NCI-H82 treated with DMSO at 0.1 percent for 48 hours (cell line): ENCODE measurements at regions not wholly inside any gene's neighbourhood (a gene's known extent, or its start where the extent isn't known, plus 50 kb on each side); places are given as distances from the start of the nearest gene placed in this dataset.

Experiments
- DNase-seq: peaks from one replicate; lab custom pipeline; 2025; ENCODE audit not compliant: unreplicated experiment; lab: John Stamatoyannopoulos, UW

- DNase-seq = no peak
These were observed 446.6 kb downstream of the ANKRD7 start for GRCh38 chr7:118671149-118671548.

- DNase-seq = no peak
These were observed 460.3 kb downstream of the ANKRD7 start for GRCh38 chr7:118684796-118685195.

DNA sequence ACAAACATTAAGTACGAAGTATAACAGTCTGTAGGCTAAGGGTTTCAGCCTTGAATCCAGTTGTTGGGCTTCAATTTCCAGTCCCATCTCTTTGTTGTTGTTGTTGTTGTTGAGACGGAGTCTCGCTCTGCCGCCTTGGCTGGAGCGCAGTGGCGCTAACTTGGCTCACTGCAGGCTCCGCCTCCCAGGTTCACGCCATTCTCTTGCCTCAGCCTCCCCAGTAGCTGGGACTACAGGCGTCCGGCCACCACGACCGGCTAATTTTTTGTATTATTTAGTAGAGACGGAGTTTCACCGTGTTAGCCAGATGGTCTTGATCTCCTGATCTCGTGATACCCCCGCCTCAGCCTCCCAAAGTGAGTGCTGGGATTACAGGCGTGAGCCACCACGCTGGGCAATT lies 464.9 kb downstream of the ANKRD7 start:
- no peak for DNase-seq

DNA sequence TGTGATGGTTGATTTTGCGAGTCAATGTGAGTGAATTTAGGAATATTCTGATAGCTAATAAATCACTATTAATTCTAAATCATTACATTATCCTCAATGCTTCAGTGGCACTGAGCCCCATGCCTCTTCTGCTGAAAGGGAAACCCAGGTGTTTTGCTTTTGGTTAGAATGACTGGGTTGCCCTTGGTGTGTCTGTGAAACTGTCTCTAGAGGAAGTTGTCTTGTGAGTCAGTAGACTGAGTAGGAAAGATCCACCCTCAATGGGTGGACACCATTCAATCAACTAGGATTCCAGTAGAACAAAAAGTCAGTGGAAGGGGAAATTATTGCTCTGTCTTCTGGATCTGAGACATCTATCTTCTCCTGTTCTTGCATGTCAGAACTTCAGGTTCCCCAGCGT lies 472.4 kb downstream of the ANKRD7 start:
- DNase-seq = no peak

DNA sequence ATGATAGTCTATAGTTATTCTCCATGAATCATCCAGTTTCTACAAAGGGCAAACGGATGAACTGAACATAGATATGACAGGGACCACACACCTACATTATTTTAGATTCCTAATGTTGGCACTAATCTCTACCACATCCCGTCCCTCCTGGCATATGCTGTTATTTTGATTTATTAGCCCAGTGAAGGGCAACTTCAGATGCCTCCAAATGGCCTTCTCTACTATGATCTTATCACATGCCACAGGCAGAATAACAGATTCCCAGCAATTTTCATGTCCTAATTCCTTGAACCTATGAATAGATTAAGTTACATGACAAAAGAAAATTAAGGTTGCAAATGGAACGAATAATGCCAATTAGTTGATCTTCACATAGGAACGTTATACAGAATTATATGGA lies 474.7 kb downstream of the ANKRD7 start:
- DNase-seq = no peak

- DNase-seq = no peak
These were observed 484.2 kb downstream of the ANKRD7 start for GRCh38 chr7:118708741-118709140.

- DNase-seq = no peak
These were observed 487.2 kb downstream of the ANKRD7 start for GRCh38 chr7:118711688-118712087.

GRCh38 chr7:118713039-118713438 lies 488.5 kb downstream of the ANKRD7 start:
- no peak for DNase-seq

DNA sequence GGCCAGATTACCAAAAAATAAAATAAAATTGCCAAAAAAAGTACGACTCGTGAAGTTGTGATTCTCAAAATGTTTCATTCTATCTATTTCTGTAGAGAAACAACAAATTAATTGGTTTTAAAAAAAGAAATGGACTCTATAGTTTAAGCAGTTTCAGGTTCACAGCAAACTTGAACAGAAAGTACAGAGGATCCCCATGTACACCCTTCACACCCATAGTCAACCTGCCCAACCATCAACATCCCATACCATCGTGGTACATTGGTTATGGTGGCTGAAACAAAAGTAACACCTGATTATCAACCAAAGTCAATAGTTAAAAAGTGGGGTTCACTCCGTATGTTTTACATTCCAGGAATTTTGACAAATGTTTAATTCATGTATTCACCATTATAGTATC lies 496.1 kb downstream of the ANKRD7 start:
- DNase-seq = no peak

- DNase-seq = no peak
These were observed 507.4 kb downstream of the ANKRD7 start for GRCh38 chr7:118731854-118732253.

- DNase-seq = no peak
These were observed 510.0 kb downstream of the ANKRD7 start for GRCh38 chr7:118734541-118734940.

DNA sequence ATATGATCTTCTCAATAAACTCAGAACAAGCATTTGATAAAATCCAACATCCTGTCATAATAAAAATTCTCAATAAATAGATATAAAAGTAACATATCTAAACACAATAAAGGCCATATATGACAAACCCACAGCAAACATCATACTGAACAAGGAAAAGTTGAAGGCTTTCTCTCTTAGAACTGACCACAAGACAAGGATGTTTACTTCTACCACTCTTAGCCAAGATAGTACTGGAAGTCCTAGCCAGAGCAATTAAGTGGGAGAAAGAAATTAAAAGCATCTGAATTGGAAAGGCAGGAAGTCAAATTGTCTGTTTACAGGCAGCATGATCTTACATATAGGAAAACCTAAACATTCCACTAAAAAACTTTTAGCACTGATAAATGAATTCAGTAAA lies 510.9 kb downstream of the ANKRD7 start:
- no peak for DNase-seq

DNA sequence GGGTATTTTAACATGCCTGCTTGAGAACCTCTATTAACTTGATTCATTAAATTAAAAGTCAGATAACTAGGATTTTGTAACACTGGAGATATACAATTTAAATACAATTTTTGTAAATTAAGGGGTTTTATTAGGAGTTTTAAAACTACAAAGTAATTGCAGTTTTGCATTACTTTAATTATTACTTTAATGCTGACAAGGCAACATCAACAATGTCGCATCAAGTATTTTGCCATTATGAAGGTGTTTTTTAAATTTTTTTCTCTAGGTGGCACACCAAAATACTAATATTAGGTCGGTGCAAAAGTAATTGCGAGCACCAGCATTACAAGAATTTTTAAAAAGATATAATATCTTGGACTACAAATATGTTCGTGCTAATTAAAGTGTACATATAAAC lies 513.4 kb downstream of the ANKRD7 start:
- no peak for DNase-seq

GRCh38 chr7:118745927-118746326 lies 521.4 kb downstream of the ANKRD7 start:
- no peak for DNase-seq

- no peak for DNase-seq
These were observed 523.0 kb downstream of the ANKRD7 start for GRCh38 chr7:118747473-118747872.

- peak; percentile 79 for DNase-seq
These were observed 529.0 kb downstream of the ANKRD7 start for GRCh38 chr7:118753479-118753878.

DNA sequence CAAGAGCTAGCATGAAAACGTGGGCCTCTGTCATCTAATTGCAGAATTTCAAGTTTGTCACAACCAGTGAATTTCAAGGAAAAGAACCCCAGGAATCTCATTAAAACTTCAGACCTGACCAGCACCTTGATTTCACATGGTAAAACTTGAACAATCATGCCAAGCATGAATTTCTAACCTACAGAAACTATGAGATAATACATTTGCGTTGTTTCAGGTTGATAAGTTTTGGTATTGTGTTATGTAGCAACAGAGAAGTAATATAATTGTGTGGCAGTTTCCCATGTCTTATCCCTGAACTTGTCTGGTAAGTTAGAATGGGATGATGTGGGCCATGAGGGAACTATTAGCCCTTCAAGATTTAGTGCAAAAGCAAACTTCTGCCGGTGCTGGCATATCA lies 530.1 kb downstream of the ANKRD7 start:
- no peak for DNase-seq

DNA sequence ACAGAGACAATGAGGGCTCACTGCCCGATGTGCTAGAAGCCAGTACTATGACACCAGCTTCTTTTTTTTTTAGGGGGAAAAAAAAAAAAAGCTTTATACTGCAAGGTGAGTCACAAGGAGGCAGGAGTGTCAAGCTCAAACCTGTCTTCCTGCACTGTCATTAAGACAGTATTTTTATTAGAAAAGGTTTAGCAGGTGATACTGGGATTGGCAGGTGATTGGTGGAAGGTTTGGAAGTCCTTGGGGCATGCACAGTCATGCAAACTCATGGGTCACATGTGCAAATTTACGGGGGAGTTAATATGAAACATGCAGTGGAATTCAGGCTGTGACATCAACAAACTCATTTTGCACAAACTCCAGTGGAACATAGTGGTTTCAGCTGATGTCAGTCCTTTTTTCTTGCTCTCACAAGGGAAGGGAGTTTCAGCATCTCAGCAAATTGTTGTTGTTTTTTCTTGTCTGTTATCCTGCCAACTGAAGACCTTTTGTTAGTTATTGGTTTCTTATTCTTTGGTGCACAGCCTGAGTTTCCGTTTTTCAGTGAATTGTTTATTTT lies 530.6 kb downstream of the ANKRD7 start:
- DNase-seq = no peak

DNA sequence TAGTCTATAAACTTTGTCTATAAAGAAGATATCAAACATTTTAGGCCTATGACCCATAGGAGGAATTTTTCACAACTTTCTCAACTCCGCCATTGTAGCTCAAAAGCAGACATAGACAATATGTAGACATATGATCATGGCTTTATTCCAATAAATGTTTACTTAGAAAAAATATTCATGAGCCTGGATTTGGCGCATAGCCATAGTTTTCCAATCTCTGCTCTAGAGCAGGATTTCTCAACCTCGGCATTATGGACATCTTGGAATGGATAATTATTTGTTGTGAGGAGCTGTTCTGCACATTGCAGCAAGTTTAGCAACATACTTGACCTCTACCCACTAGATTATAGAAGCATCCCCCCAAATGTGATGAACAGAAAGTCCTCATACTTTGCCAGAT lies 532.6 kb downstream of the ANKRD7 start:
- DNase-seq = no peak

GRCh38 chr7:118758582-118758981 lies 534.1 kb downstream of the ANKRD7 start:
- DNase-seq = no peak

DNA sequence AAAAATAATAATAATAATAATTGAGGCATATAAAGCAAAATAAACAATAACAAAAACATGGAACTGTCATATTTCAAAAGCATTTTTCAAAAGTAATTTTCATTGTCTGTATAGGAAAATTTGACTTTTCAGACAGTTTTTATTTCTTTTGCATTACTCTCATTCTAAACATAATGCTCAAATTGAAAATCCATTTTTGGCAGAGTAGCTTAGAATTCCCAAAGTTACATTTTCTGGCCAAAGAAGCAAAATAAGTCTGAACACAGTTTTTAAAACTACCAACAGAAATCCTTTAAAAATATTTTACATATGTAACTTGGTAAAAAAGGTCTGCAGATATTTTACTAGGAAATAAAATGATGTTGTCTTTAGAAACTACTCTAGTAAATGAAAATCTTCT lies 535.4 kb downstream of the ANKRD7 start:
- no peak for DNase-seq

GRCh38 chr7:118762451-118762850 lies 537.9 kb downstream of the ANKRD7 start:
- DNase-seq = no peak

DNA sequence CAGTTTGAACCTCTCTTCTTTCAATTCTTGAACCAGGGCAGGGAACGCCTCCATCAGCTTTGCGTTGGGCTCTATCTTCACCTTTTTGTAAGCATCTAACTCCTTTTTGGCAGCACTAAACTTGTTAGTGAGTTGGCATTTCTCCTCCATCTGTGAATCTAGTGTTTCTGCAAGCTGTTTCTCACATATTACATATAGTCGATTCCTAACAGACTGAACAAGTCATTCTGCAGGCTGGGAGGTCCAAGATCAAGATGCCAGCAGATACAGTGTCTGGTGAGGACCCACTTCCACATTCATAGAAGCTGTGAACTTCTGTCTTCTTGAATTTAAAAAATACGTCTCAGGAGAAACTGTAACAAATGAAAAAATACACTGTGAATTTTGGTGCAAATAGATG lies 539.7 kb downstream of the ANKRD7 start:
- DNase-seq = no peak

DNA sequence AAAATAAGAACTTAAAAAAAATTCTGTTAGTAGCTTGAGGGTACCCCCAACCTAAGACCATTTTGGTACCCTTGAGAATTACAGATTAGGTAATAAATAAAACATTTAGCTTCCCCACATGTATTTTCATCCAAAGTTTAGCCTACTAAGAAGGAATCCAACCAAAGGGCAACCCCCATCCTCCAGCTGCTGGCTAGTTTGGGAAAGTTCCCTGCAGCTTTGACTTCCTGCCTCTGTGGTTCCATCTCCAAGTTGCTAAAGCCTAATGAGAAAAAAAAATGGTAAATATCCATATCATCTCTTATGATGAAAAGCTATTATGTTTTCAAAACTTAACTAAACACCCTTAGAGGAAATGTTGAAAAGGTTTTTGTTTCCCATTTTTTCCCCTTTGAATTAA lies 547.2 kb downstream of the ANKRD7 start:
- no peak for DNase-seq
